Superior temporal gyrus (tissue), 1 donor: ENCODE measurements at regions not wholly inside any gene's neighbourhood (a gene's known extent, or its start where the extent isn't known, plus 50 kb on each side); places are given as distances from the start of the nearest gene placed in this dataset.
"Not testable (repeated sequence)": the region's sequence is repeated elsewhere in the genome, so short reads cannot be mapped to it uniquely, and the experiment has no call there.

Experiments
- DNase-seq: peaks from one replicate; pipeline ENCODE4 v3.0.0-alpha.2; 2016; ENCODE audit errors: extremely low spot score

- no peak for DNase-seq
Measured at GRCh38 chr12:23253191-23253590, 628.2 kb downstream of the ETNK1 start.

DNA sequence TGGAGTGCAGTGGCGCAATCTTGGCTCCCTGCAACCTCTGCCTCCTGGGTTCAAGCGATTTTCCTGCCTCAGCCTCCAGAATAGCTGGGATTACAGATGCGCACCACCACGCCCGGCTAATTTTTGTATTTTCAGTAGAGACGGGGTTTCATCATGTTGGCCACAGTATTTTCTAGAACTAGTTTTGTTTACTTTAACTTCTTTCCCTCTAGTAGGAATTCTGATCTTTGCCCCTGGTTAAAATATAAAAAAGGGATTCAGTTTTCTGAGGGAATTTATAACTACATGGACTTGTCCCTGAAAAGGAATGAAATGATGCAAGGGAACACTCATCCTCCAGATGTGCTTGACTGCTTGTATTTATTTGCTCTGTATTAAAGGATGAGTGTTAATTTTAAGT lies 628.9 kb downstream of the ETNK1 start:
- DNase-seq = not testable (repeated sequence)

- no peak for DNase-seq
Measured at GRCh38 chr12:23259558-23259957, 634.6 kb downstream of the ETNK1 start.

DNA sequence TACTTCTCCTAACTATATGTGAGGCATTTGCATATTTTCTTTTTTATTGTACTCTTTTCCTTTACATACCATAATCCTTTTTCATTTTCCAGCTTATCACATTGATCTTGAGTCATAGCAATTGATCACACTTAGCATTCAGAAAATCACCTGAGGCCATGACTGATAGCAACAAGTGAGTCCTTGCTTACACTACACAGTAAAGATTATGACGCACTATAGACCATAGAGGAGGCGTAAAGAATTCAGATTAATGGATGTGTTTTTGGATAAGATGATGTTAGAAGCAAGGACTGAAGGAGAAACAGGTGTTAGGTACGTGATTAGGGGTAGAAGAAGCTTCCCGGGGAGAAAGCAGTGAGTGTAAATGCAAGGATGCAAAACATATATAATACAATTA lies 637.7 kb downstream of the ETNK1 start:
- no peak for DNase-seq

DNA sequence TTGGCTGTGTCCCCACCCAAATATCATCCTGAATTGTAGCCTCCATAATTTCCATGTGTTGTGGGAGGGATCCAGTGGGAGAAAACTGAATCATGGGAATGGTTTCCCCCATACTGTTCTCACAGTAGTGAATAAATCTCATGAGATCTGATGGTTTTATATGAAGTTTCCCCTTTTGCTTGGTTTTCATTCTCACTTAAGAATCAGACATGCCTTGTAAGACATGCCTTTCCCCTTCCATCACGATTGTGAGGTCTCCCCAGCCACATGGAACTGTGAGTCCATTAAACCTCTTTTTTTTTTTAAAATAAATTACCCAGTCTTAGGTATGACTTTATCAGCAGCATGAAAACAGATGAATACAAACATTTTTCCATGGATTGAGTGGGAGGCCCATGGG lies 652.9 kb downstream of the ETNK1 start:
- DNase-seq = no peak

DNA sequence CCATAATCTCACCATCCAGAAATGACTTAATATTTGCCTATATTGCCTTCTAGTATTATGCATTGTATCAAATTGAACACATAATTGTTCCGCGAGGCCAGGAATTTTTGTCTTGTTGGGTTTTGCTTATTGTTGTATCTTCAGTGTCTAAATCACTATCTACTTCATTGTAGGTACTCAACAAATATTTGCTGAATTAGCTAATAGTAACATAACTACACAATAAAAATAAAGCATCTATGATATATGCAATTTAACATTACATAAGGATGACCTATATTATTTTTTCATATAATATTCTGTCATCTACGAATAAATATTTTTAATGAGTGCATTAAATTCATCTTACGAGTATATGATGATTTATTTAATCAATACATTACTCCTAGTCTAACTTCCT lies 656.3 kb downstream of the ETNK1 start:
- DNase-seq = no peak

DNA sequence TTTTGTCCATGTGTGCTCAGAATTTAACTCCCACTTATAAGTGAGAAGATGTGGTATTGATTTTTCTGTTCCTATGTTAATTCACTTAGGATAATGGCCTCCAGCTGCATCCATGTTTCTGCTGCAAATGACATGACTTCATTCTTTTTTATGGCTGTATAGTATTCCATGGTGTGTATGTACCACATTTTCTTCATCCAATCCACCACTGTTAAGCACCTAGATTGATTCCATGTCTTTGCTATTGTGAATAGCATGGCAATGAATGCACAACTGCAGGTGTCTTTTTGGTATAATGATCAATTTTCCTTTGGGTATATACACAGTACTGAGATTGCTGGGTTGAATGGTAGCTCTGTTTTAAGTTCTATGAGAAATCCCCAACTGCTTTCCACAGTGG lies 657.7 kb downstream of the ETNK1 start:
- no peak for DNase-seq

- DNase-seq = not testable (repeated sequence)
Measured at GRCh38 chr12:23285764-23286530, 661.0 kb downstream of the ETNK1 start.

GRCh38 chr12:23290627-23291330 lies 658.7 kb downstream of the SOX5 start:
- DNase-seq = no peak

DNA sequence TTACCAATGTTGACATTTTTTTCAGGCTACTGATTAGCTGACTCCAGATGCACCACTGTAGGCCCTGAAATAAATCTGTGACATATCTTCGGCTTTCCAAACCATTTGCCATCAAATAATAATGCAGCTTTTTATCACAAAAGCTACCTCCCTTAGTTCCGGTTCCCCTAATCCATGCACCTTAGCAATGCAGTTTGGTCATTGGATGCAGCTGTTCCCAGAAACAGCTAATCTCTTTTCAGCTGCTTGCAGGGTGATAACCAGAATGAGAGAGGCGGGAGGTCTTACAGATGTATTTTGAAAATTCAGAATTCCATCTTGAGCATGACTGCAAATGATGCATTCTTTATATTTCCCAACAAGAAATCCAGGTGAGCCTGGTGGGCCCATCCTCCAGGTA lies 646.2 kb downstream of the SOX5 start:
- DNase-seq = no peak

- DNase-seq = no peak
Measured at GRCh38 chr12:23303821-23304220, 645.6 kb downstream of the SOX5 start.

DNA sequence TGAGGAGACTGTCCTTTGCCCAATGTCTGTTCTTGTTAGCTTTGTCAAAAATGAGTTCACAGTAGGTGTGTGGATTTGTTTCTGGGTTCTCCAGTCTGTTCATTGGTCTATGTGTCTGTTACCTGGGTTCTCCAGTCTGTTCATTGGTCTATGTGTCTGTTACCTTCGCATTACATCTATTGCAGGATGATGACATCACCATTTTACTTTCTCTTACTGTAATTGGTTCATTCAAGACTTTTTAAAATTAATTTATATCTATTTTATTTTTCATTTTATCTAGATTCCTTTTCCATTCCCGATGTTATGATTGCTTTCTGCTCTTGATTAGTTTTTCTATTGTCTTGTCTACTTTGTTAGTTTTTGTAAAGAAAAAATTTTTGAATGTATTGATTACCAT lies 615.5 kb downstream of the SOX5 start:
- no peak for DNase-seq

GRCh38 chr12:23335593-23335992 lies 613.9 kb downstream of the SOX5 start:
- no peak for DNase-seq

DNA sequence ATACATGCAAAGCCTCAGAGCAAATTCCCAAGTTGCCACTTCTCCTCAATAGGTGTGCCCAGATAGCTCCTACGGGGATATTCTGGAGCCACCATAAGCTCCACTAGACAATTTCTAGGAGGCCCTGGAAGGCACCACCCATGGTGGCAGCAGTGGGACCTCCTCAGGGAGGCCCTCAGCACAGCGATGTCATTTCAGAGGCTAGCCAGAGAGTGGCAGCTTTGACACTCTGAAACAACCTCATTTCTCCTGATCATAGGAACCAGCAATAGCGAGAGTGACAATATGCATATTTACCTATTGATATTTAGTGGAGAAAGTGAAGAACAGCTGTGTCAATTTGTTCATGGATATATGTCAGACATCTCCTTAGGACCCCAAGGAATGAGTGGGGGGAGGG lies 612.3 kb downstream of the SOX5 start:
- DNase-seq = no peak

GRCh38 chr12:23340351-23340750 lies 609.1 kb downstream of the SOX5 start:
- DNase-seq = no peak

- DNase-seq = no peak
Measured at GRCh38 chr12:23342407-23342806, 607.1 kb downstream of the SOX5 start.

GRCh38 chr12:23349564-23349963 lies 599.9 kb downstream of the SOX5 start:
- no peak for DNase-seq

GRCh38 chr12:23350808-23351207 lies 598.7 kb downstream of the SOX5 start:
- no peak for DNase-seq

DNA sequence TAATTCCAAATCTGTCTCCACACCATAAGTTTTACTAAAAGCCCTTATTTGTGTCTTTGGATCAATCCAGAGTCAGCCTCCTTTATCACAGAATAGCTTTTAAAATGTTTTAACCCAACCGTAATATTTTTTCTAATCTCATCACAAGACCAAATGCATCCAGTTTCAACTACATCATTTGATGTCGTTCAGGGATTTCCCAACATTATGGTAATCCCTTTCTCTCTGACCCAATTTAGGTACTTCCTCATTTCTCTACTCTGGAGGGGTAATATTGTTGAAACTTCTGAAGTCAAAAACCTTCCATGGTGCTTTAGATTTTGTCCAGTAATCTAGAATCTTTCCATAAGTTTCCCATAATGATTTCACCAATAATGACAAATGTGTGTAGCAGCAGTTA lies 596.8 kb downstream of the SOX5 start:
- DNase-seq = no peak

GRCh38 chr12:23354800-23355199 lies 594.7 kb downstream of the SOX5 start:
- DNase-seq = no peak

DNA sequence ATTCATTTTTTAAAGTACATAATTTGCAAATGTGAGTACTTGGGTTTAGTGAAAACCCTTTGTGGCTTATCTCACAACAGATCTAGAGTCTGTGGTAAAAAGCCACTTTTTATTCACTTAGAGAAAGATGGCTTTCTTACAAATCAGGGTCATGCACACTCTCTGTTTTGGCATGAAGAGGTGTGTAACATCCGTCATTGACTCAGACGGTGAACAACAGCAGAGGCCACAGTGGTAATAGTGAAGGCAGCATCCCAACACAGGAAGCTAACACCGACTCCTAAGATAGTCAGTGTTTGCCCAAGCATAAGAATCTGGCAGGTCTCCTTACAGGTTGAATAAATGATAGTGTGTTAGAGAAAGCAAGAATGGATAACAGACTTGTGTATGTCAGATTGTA lies 593.0 kb downstream of the SOX5 start:
- no peak for DNase-seq

- DNase-seq = no peak
Measured at GRCh38 chr12:23356927-23357708, 592.4 kb downstream of the SOX5 start.
